ENCODE measurements at regions not wholly inside any gene's neighbourhood (a gene's known extent, or its start where the extent isn't known, plus 50 kb on each side); places are given as distances from the start of the nearest gene placed in this dataset.

GRCh38 chr5:111892949-111893348, 136.0 kb upstream of the NREP start (continued):
- TF ChIP-seq ZNF462 (CRISPR knock-in tag; IDR thresholded peaks at IDR 0.05), result no peak
- TF ChIP-seq, protein P1, sequence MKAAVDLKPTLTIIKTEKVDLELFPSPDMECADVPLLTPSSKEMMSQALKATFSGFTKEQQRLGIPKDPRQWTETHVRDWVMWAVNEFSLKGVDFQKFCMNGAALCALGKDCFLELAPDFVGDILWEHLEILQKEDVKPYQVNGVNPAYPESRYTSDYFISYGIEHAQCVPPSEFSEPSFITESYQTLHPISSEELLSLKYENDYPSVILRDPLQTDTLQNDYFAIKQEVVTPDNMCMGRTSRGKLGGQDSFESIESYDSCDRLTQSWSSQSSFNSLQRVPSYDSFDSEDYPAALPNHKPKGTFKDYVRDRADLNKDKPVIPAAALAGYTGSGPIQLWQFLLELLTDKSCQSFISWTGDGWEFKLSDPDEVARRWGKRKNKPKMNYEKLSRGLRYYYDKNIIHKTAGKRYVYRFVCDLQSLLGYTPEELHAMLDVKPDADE (IDR thresholded peaks at IDR 0.05), result no peak
- TF ChIP-seq POLR2AphosphoS5 (IDR thresholded peaks at IDR 0.05; ENCODE audit: low read depth), result no peak

DNA sequence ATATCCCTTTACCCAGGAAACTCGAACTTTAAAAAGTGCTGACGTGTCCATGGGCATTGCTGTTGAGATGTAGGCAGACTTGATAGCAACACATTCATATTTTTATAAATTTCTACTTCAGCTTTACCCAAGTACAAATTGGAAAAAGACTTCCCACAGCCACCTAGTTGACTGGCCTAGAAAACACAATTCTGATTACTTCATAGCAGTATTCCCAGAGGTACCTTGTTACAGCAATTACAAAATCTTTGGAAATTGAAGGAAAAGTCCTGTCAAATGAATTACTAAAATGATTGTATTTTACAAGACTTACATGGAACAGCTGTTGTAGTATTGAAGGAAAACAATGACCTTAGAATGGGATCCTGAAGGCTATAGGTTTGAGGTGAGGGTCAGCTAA, 130.7 kb upstream of the NREP start:
- Histone ChIP-seq H2AFZ (no peak overlapping the region), H4K20me1 (replicated peaks; ENCODE audit: insufficient read depth) (no peaks in the 10 kb centered on the region), H3K4me1 (ENCODE audit: insufficient read depth) (no peaks in the 10 kb centered on the region), H3K9me2 (ENCODE audit: insufficient read depth) (no peaks in the 10 kb centered on the region), H3K79me2 (replicated peaks; ENCODE audit: insufficient read depth) (no peaks in the 10 kb centered on the region), H3K4me2 (no peak overlapping the region), H3K27ac (ENCODE audit: low read depth) (no peak overlapping the region), H3K36me3 (ENCODE audit: insufficient read depth) (no peaks in the 10 kb centered on the region; the same call in 1 of the 2 replicates), H3K27me3 (ENCODE audit: insufficient read depth) (no peaks in the 10 kb centered on the region), H3K4me3 (no peak overlapping the region), H3F3A (replicated peaks; ENCODE audit: low read depth) (no peaks in the 10 kb centered on the region)
- no peak for DNase-seq (ENCODE audit: low spot score)
- ATAC-seq, result no peak
- no peaks in the 10 kb centered on the region; the same call in 2 of the 3 replicates for H3K9me3 Mint-ChIP-seq
- H3K27me3 Mint-ChIP-seq (ENCODE audit: insufficient read depth, low read depth, poor library complexity), result peaks cover 2% of the 10 kb centered on the region
- H3K36me3 Mint-ChIP-seq (ENCODE audit: low read depth), result no peaks in the 10 kb centered on the region; the same call in 2 of the 3 replicates
- no peaks in the 10 kb centered on the region for H3K4me1 Mint-ChIP-seq
- no peak overlapping the region for H3K27ac Mint-ChIP-seq
- no peak overlapping the region for H3K4me3 Mint-ChIP-seq
- TF ChIP-seq REST (IDR thresholded peaks at IDR 0.05; ENCODE audit: unreplicated experiment) (no peak), NANOG (IDR thresholded peaks at IDR 0.05; ENCODE audit: borderline replicate concordance) (no peak), EZH2 (IDR thresholded peaks at IDR 0.05; ENCODE audit: low read depth, unreplicated experiment) (no peak)

Measured in GM23338 (cell line).